AG10803 (cell line): ENCODE measurements at regions not wholly inside any gene's neighbourhood (a gene's known extent, or its start where the extent isn't known, plus 50 kb on each side); places are given as distances from the start of the nearest gene placed in this dataset.

Experiments
- DNase-seq: peaks from one replicate; pipeline ENCODE4 v3.0.0; 2010; ENCODE audit warnings: low read depth
- H3K4me3 ChIP-seq: 2 replicates; pipeline ENCODE4 v1.5.1; 2011; ENCODE audit warnings: mild to moderate bottlenecking, low read length, control low read depth
- CTCF ChIP-seq: conservative IDR thresholded peaks from 2 replicates; pipeline ENCODE4 v1.5.1; 2011; ENCODE audit warnings: mild to moderate bottlenecking, low read length, control low read depth, inconsistent platforms

DNA sequence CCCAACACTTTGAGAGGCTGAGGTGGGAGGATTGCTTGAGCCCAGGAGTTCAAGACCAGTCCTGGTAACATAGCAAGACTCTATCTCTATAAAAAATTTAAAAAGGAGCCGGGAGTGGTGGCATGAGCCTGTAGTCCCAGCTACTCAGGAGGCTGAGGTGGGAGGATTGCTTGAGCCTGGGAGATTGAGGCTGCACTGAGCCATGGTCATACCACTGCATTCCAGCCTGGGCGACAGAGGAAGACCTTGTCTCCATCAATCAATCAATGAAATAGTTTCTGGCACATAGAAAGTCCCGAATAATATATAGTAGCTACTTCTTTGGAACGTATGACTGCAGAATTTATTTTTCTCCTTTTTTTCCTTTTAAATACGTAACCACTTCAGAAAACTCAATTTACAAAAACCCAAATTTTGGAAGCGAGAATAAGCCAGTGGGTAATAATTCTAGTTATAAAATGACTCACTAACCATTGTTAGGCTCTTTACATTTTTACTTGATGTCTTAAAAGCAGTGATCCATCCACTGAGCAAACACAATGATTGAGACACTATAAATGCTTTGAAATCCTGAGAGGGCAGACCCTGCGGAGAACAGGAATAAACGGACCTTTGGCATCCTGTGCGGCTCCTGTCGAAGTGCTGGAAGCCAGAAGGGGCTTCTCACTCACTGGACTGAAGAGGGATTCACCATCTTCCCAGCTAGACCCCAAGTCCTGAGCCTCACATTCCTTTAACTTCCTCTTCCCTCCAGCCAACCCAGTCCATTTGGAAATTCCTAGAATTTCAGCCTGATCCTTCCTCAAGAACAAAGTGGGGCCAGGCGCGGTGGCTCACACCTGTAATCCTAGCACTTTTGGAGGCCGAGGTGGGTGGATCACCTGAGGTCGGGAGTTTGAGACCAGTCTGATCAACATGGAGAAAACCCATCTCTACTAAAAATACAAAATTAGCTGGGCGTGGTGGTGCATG, 68.4 kb upstream of the MFGE8 start:
- no peak for TF ChIP-seq CTCF
- DNase-seq = no peak
- no peak overlapping the region for H3K4me3 ChIP-seq

DNA sequence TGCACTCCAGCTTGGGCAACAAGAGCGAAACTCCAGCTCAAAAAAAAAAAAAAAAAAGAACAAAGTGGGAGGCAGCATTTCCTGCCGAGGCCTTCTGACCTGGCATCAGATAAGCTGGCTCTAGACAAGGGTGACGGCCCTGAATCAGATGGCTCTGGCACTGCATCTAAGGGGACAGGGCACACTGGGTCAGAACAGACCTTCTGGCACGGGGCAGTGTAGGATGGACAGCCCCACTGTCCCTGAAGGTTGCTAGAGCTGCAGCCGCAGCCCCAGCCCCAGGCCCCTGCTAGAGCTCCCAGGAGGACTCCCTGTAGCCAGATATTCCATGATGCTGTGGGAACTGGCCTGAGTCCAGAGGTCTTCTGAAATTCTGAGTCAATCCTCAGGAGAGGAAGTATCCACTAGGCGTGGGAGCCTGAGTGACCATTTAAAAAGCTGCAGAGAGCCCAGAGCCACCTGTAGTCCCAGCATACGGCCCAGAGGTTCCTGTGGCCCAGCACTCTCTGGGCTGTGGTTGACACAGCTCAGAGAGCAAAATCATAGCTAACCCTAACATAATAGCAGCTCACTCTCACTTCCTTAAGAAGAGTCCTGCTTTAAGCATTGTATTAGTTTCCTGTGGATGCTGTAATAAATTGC, 69.2 kb upstream of the MFGE8 start:
- DNase-seq = peak; percentile 76
- no peak for TF ChIP-seq CTCF
- no peak overlapping the region for H3K4me3 ChIP-seq

DNA sequence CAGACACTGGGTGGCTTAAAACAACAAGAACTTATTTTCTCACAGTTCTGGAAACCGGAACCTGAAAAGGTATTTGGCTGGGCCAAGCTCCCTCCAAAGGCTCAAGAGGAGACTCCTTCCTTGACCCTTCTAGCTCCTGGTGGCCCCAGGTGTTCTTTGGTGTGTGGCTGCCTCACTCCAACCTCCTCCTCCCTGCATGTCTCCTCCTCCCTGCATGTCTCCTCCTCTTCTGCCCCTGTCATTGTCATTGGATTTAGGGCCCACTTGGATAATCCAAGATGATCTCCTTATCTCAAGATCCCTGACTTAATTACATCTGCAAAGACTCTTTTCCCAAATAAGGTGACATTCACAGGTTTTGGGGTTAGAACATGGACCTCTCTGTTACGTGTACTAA, 69.8 kb upstream of the MFGE8 start:
- H3K4me3 ChIP-seq = no peak overlapping the region
- DNase-seq = no peak
- no peak for TF ChIP-seq CTCF

DNA sequence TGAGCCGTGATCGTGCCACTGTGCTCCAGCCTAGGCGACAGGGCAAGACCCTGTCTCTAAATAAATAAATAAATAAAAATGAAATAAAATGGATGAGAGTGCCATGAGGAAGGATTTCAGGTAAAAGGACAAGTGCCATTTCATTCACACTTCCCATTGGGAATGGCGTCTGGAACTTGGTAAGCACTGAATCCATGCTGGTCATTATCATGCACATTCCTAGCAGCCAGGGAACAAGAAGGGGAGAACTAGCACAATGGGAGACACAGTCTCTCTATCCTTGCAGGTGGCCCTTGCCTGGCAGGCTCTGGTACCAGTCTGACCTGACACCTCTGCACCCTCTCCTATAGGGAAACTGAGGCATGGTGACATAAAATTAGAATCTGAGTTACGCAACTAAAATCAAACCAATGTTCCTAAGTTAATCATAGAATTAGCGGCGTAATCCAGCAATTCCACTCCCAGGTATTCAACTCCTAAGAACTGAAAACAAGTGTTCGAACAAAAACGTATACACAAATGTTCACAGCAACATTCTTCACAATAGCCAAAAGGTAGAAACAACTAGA, 70.8 kb upstream of the MFGE8 start:
- no peak for DNase-seq
- TF ChIP-seq CTCF = no peak
- H3K4me3 ChIP-seq = no peak overlapping the region

DNA sequence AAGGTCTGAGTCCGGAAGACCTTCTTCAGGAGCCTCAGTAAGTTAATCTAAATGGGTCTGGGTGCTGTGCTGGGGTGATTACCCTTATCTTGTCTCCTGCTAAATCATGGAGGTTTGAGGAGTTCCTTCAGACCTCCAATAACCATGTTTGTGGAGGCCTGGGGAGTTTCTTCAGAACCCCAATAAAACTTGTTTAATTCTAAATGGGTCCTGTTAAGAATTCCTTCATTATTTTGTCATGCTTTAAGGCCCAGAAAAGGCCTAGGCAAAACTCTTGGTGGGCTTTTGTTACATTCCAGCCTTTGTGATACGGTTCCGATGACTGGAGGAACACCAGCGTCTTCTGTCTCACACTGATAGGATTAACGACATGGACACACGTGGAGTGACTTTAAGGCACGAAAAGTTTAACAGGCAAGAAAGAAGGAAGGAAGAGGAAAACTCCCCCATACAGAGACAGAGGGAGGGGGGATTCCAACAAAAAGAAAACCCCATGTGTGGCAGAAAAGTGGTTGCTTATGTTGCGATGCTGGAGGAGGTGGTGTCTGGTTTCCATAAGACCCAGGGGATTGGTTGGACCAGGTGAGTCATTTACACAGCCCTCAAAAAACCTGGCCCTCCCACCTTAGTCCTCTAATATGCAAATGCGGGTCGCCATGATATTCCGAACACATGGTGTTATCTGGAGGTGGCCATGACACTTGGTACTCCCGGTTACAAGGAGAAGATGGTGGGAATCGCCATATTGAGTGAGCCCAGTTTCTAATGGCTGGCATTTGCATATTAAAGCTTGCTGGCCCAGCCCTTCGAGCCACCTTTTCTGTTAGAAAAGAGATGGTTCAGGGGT, 72.6 kb upstream of the MFGE8 start:
- TF ChIP-seq CTCF = no peak
- H3K4me3 ChIP-seq = no peak overlapping the region
- DNase-seq = no peak

DNA sequence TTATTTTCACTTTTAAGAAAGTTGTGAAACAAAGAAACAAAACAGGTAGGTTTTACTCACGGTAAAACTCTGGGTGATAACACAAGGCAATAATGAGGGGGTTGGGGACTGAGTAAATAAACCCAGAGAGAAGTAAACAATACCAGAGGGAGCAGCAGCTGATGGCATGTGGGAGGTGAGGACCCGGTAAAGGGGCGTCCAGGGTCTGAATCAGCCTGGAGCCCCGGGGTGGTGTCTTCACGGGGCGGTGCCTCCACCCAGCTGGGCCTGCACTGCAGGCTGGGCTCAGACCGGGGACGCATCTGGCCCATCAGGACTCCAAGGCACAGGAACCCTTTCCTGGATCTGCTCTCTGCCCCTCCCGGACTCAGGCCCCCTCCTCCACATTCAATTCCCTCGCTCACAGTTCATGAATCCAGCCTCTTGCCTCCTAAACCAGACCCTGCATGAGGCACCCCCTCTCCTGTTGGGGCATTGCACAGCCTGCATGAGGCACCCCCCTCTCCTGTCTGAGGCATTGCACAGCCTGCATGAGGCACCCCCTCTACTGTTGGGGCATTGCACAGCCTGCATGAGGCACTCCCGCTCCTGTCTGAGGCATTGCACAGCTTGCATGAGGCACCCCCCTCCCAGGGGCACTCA, 73.9 kb upstream of the MFGE8 start:
- no peak for TF ChIP-seq CTCF
- no peak for DNase-seq
- no peak overlapping the region for H3K4me3 ChIP-seq
